ENCODE measurements at regions not wholly inside any gene's neighbourhood (a gene's known extent, or its start where the extent isn't known, plus 50 kb on each side); places are given as distances from the start of the nearest gene placed in this dataset.
"Not testable (repeated sequence)": the region's sequence is repeated elsewhere in the genome, so short reads cannot be mapped to it uniquely, and the experiment has no call there.

GRCh38 chr6:160804639-160805038 is 102.6 kb downstream of the PLG start:
- H3K27me3 ChIP-seq, result no peaks in the 10 kb centered on the region
- no peak overlapping the region for H3K27ac ChIP-seq
- H3K4me1 ChIP-seq, result no peaks in the 10 kb centered on the region
- H3K4me3 ChIP-seq, result no peak overlapping the region
- H3K9me3 ChIP-seq, result no peaks in the 10 kb centered on the region
- no peak for DNase-seq
- H3K36me3 ChIP-seq, result no peaks in the 10 kb centered on the region
- intact Hi-C loops (cut with DNase I; ENCODE audit: low total_unique reads), result no loop called here
- TF ChIP-seq, protein P1, sequence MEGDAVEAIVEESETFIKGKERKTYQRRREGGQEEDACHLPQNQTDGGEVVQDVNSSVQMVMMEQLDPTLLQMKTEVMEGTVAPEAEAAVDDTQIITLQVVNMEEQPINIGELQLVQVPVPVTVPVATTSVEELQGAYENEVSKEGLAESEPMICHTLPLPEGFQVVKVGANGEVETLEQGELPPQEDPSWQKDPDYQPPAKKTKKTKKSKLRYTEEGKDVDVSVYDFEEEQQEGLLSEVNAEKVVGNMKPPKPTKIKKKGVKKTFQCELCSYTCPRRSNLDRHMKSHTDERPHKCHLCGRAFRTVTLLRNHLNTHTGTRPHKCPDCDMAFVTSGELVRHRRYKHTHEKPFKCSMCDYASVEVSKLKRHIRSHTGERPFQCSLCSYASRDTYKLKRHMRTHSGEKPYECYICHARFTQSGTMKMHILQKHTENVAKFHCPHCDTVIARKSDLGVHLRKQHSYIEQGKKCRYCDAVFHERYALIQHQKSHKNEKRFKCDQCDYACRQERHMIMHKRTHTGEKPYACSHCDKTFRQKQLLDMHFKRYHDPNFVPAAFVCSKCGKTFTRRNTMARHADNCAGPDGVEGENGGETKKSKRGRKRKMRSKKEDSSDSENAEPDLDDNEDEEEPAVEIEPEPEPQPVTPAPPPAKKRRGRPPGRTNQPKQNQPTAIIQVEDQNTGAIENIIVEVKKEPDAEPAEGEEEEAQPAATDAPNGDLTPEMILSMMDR (IDR thresholded peaks at IDR 0.05), result no peak
- no peak for TF ChIP-seq POLR2A (IDR thresholded peaks at IDR 0.05)

- TF ChIP-seq, protein P1 (IDR thresholded peaks at IDR 0.05), result no peak
- no peak for TF ChIP-seq POLR2A (IDR thresholded peaks at IDR 0.05)
- Histone ChIP-seq H3K9me3 (no peaks in the 10 kb centered on the region), H3K27ac (no peak overlapping the region), H3K36me3 (no peaks in the 10 kb centered on the region), H3K27me3 (no peaks in the 10 kb centered on the region), H3K4me1 (no peaks in the 10 kb centered on the region), H3K4me3 (no peak overlapping the region)
- DNase-seq, result no peak
- intact Hi-C loops (cut with DNase I; ENCODE audit: low total_unique reads), result no loop called here
Measured at GRCh38 chr6:160808263-160808662, 106.2 kb downstream of the PLG start.

GRCh38 chr6:160810238-160810637 is 108.2 kb downstream of the PLG start:
- H3K27ac ChIP-seq, result no peak overlapping the region
- no peaks in the 10 kb centered on the region for H3K36me3 ChIP-seq
- intact Hi-C loops (cut with DNase I; ENCODE audit: low total_unique reads), result no loop called here
- no peak for DNase-seq
- no peaks in the 10 kb centered on the region for H3K9me3 ChIP-seq
- H3K4me1 ChIP-seq, result no peaks in the 10 kb centered on the region
- no peaks in the 10 kb centered on the region for H3K27me3 ChIP-seq
- TF ChIP-seq, protein P1 (IDR thresholded peaks at IDR 0.05), result no peak
- no peak for TF ChIP-seq POLR2A (IDR thresholded peaks at IDR 0.05)
- no peak overlapping the region for H3K4me3 ChIP-seq

DNA sequence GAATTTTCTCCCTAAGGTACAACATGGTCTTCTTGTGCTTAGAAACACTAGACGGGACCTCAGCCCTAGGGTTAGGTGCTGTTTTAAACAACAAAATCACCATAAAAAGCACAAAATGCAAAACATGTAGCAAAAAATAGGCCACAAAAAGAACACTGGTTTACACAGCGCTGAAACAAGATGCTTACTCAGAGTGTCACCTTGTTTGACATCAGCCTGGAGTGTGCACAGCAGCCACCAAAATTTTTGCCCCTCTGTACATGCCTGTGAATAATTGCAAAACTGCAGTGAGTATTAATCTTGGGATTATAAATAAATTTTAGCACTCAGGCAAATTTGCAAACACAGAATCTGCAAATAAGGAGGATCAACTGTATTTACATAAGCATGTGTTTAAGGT is 110.1 kb downstream of the PLG start:
- H3K4me1 ChIP-seq, result no peaks in the 10 kb centered on the region
- H3K36me3 ChIP-seq, result no peaks in the 10 kb centered on the region
- no peak for TF ChIP-seq POLR2A (IDR thresholded peaks at IDR 0.05)
- TF ChIP-seq, protein P1 (IDR thresholded peaks at IDR 0.05), result no peak
- intact Hi-C loops (cut with DNase I; ENCODE audit: low total_unique reads), result no loop called here
- no peaks in the 10 kb centered on the region for H3K9me3 ChIP-seq
- no peaks in the 10 kb centered on the region for H3K27me3 ChIP-seq
- DNase-seq, result no peak
- H3K27ac ChIP-seq, result no peak overlapping the region
- H3K4me3 ChIP-seq, result no peak overlapping the region

DNA sequence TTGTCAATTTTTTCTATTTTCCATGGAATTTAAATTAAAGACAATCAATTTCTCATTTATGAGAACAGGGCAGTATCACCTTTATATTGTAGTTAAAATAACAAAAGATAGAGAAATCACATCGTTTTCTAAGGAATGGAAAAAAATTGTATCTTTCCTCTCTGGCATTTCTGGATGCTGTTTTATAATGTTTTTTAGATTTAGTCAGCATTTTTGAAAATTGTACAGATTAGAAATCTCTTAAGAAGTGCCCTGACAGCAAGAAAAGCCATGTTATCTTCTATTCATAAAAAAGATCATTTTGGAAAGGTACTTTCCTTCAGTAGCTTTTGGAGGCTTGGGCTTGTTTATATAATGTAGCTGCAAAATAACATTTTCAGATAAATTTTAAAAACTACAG is 116.9 kb downstream of the PLG start:
- no peak overlapping the region for H3K27ac ChIP-seq
- no peaks in the 10 kb centered on the region for H3K27me3 ChIP-seq
- no peak overlapping the region for H3K4me3 ChIP-seq
- no peaks in the 10 kb centered on the region for H3K9me3 ChIP-seq
- intact Hi-C loops (cut with DNase I; ENCODE audit: low total_unique reads), result no loop called here
- DNase-seq, result no peak
- TF ChIP-seq, protein P1 (IDR thresholded peaks at IDR 0.05), result no peak
- TF ChIP-seq POLR2A (IDR thresholded peaks at IDR 0.05), result no peak
- no peaks in the 10 kb centered on the region for H3K36me3 ChIP-seq
- H3K4me1 ChIP-seq, result no peaks in the 10 kb centered on the region

DNA sequence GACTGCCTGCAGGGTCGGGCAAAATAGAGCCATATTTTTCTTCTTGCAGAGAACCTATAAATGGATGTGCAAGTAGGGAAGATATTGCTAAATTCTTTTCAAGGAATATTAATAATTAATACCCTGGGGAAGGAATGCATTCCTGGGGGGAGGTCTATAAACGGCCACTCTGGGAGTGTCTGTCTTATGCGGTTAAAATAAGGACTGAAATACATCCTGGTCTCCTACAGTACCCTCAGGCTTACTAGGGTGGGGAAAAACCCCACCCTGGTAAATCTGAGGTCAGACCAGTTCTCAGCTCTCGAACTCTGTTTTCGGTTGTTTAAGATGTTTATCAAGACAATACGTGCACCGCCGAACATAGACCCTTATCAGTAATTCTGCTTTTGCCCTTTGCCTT is 118.6 kb downstream of the PLG start:
- H3K9me3 ChIP-seq; H3K4me1 ChIP-seq; DNase-seq; H3K27ac ChIP-seq; H3K27me3 ChIP-seq; H3K4me3 ChIP-seq; intact Hi-C loops (cut with DNase I; ENCODE audit: low total_unique reads); H3K36me3 ChIP-seq: not testable (repeated sequence)
